ENCODE measurements at regions not wholly inside any gene's neighbourhood (a gene's known extent, or its start where the extent isn't known, plus 50 kb on each side); places are given as distances from the start of the nearest gene placed in this dataset.
"Not testable (repeated sequence)": the region's sequence is repeated elsewhere in the genome, so short reads cannot be mapped to it uniquely, and the experiment has no call there.

- not testable (repeated sequence) for H3K9me3 Mint-ChIP-seq, H3K27ac Mint-ChIP-seq
- DNase-seq (ENCODE audit: low spot score in 2 of 2) = peak in 1 of 2 donors; percentile 53
Observed at GRCh38 chr16:15219679-15220615, 125.9 kb upstream of the RRN3 start.

GRCh38 chr16:15218856-15219500 is 124.9 kb upstream of the RRN3 start:
- DNase-seq (ENCODE audit: low spot score in 2 of 2); H3K36me3 Mint-ChIP-seq; H3K9me3 Mint-ChIP-seq; H3K4me1 Mint-ChIP-seq; H3K4me3 Mint-ChIP-seq; ATAC-seq; H3K27ac Mint-ChIP-seq: not testable (repeated sequence)

More at GRCh38 chr16:15219679-15220615, 125.9 kb upstream of the RRN3 start:
- not testable (repeated sequence) for H3K36me3 Mint-ChIP-seq, H3K4me1 Mint-ChIP-seq, H3K4me3 Mint-ChIP-seq
- peak; percentile 62 for ATAC-seq

GRCh38 chr16:15207202-15207981 is 113.3 kb upstream of the RRN3 start:
- not testable (repeated sequence) for DNase-seq (ENCODE audit: low spot score in 2 of 2); H3K27ac Mint-ChIP-seq; H3K9me3 Mint-ChIP-seq; H3K4me1 Mint-ChIP-seq; ATAC-seq; H3K4me3 Mint-ChIP-seq; H3K36me3 Mint-ChIP-seq

- not testable (repeated sequence) for DNase-seq (ENCODE audit: low spot score in 2 of 2); ATAC-seq; H3K4me1 Mint-ChIP-seq; H3K9me3 Mint-ChIP-seq; H3K4me3 Mint-ChIP-seq; H3K36me3 Mint-ChIP-seq; H3K27ac Mint-ChIP-seq
Observed at GRCh38 chr16:15206439-15206838, 112.4 kb upstream of the RRN3 start.

- H3K27ac Mint-ChIP-seq; DNase-seq (ENCODE audit: low spot score in 2 of 2); H3K36me3 Mint-ChIP-seq: not testable (repeated sequence)
Observed at GRCh38 chr16:15205939-15206338, 111.9 kb upstream of the RRN3 start.

GRCh38 chr16:15204571-15204970 is 110.5 kb upstream of the RRN3 start:
- H3K4me1 Mint-ChIP-seq; DNase-seq (ENCODE audit: low spot score in 2 of 2); H3K4me3 Mint-ChIP-seq; ATAC-seq; H3K27ac Mint-ChIP-seq; H3K9me3 Mint-ChIP-seq; H3K36me3 Mint-ChIP-seq: not testable (repeated sequence)

More at GRCh38 chr16:15205939-15206338, 111.9 kb upstream of the RRN3 start:
- H3K4me3 Mint-ChIP-seq, ATAC-seq, H3K9me3 Mint-ChIP-seq, H3K4me1 Mint-ChIP-seq: not testable (repeated sequence)

- not testable (repeated sequence) for H3K4me3 Mint-ChIP-seq; H3K4me1 Mint-ChIP-seq; ATAC-seq; DNase-seq (ENCODE audit: low spot score in 2 of 2); H3K9me3 Mint-ChIP-seq; H3K27ac Mint-ChIP-seq; H3K36me3 Mint-ChIP-seq
Observed at GRCh38 chr16:15192813-15193212, 98.7 kb upstream of the RRN3 start.

- H3K27ac Mint-ChIP-seq; H3K36me3 Mint-ChIP-seq; DNase-seq (ENCODE audit: low spot score in 2 of 2); H3K4me3 Mint-ChIP-seq; H3K4me1 Mint-ChIP-seq; ATAC-seq; H3K9me3 Mint-ChIP-seq: not testable (repeated sequence)
Observed at GRCh38 chr16:15192197-15192596, 98.1 kb upstream of the RRN3 start.

- not testable (repeated sequence) for ATAC-seq; H3K4me3 Mint-ChIP-seq; DNase-seq (ENCODE audit: low spot score in 2 of 2); H3K4me1 Mint-ChIP-seq; H3K27ac Mint-ChIP-seq; H3K36me3 Mint-ChIP-seq; H3K9me3 Mint-ChIP-seq
Observed at GRCh38 chr16:15189478-15189877, 95.4 kb upstream of the RRN3 start.

Data from stimulated activated effector memory CD8-positive, alpha-beta T cell treated with anti-CD3 and anti-CD28 coated beads, Interleukin-12 subunit alpha, Interleukin-12 subunit beta, amount 100 ng/mL, for 72 hours (primary cell).